NCI-H2227 treated with DMSO at 0.1 percent for 48 hours (cell line): ENCODE measurements at regions not wholly inside any gene's neighbourhood (a gene's known extent, or its start where the extent isn't known, plus 50 kb on each side); places are given as distances from the start of the nearest gene placed in this dataset.

Experiments
- DNase-seq: peaks from one replicate; lab custom pipeline; 2025; lab: John Stamatoyannopoulos, UW

DNA sequence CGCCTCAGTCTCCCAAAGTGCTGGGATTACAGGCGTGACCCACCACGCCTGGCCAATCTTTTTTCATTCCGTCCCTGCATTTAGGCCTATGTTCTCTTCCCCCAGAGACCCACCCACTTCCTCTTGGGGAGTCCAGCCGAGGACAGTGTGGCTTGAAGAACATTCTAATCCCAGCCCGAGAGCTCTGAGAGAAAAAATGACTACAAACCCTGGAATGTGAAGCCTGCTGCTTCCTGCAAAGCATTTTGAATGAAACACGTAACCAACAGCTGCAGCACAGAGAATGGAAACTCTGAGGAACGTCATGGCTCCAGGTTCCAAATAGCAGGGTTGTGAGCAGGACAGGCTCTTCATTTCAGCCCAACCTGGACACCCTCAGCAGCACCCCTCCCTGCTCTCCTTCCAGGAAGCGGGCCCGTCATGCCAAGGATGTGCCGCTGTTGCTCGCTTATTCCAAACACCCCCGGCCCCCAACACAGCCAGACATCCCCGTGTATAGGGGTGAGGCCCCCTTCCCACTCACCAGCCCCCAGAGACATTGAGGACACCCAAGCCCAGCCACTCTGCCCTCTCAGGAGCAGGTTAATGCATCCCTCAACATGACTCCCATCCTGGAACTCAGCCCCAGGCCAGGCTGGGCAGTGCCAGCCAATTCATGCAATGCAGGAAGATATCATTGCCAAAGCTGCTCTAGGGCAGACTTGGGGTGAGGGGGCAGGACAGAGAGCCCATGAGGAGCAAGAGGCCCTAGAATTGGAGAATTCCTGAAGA lies 139.8 kb downstream of the ZFP36L2 start:
- no peak for DNase-seq

DNA sequence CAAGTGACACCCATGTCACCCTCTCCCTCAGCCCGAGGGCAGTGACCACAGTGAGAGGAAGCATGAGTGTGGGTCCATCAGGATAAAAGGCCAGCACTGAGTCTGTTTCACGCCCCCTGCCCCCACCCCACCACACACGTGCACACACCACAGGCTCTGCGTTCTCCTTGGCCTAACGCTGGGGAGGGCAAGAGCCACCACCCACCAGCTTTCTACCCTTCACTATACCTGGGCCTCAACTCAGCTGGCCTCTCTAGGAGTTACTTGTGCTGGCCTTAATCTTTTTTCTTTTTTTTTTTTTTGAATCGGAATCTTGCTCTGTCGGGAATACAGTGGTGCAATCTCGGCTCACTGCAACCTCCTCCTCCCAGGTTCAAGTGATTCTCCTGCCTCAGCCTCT lies 140.5 kb downstream of the ZFP36L2 start:
- DNase-seq: no peak

DNA sequence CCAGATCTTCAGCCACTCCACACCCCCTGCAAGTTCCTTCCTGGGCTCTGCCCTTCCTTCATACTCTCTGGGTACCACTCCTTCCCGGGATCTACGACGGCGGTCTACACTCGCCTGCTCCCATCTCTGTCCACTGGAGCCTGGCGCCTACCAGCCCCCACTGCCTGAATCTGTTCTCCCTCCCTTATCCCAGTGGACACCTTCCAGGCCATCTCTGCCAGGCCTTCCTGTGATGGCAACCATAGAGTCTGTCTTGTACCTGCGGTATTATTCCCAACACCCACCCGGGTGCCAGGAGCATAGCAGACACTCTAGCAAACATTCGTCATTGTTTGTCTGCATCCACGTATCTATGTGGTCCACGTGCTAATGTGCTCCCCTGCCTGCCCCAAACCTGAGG lies 140.9 kb downstream of the ZFP36L2 start:
- no peak for DNase-seq

DNA sequence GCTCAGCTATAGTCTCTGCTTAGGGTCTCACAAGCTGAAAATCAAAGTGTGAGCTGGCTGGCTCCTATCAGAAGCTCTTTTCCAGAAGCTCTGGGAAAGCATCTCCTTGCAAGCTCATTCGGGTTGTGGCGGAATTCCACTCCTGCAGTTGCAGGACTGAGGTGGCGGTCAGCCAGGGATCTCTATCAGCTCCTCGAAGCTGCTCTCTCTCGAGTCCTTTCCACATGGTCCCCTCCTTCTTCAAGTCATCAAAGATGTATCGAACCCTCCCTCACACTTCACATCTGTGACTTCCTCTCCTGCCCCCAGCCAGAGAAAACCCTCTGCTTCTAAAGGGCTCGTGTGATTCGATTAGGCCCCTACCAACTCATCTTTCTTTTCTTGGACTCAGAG lies 141.7 kb downstream of the ZFP36L2 start:
- DNase-seq: no peak

DNA sequence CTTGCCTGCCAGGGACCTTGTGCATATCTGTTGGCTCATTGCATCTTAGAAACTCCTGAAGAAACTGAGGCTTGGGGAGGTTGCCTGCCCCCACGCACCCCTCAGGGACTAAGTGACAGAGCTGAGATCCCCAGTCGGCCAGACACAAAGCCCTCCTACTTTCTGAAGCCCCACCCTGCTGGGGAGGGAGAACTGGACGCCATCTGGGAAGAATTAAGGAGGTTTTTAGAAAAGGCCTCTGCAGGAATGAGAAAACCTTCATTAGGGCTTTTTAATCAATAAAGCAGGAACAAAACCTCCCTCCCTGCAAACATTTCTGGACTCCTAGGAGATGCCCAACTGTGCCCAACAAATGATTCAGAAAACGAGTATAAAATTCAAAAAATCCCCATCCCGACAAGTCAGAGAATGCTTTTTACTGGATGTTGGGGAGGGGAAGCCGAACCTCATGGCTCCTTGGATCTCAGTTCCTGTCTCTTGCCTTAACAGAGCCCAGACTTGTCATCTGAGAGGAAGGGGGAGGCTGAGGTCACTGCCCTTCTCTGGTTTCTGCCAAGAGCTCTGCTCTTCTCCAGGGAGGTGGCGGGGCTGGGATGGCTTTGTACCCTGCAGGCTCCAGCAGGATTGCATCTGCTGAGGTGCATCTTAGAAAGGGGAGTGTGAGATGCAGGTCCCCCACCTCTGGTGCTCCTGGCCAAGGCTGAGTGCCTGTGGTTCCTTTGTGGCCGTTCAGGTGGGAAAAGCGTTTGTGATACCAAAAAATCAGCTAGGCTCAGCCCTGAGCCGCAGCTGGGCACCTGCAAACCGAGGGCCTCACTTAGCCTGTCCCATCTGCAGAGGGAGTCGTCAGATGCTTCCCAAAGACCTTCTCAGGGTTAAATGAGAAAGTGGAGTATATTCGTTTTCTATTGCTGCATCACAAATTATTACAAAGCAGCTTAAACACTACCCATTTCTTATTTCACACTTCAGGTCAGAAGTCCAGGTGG lies 142.4 kb downstream of the ZFP36L2 start:
- no peak for DNase-seq

DNA sequence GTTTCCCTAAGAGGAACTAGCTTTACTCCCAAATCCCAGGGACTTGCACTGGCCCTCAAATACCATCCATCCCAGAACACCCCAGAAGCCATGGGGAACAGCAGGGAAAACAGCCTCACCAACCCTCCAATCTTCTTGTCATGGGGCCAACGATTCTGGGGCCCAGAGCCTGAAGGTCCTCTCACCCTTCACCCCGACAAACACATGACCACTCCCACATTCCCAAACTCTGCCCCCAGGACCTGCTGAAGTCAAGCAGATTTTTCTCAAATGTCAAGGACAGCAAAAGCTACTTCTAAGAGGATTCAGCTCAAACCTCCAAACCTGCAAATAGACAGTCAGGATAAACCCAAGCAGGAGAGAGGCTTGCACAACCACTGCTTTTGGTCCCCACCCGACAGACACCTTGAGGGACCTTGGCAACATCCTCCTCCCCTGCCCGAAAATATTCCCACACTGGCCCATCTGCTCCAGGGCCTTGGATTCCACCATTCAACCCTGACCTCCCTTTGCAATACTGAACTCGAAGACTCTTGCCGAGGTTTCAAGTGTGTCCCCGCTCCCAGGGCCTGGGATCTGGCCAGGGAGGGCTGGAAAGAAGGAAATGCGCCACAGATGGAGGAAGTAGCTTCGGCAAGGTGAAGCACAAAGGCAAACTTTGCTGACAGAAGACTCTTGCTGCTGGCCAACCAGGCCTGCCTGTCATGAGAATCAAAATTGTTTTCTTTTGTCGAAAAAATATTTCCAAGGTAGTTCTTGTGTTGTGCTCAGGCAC lies 143.3 kb downstream of the ZFP36L2 start:
- DNase-seq: no peak

DNA sequence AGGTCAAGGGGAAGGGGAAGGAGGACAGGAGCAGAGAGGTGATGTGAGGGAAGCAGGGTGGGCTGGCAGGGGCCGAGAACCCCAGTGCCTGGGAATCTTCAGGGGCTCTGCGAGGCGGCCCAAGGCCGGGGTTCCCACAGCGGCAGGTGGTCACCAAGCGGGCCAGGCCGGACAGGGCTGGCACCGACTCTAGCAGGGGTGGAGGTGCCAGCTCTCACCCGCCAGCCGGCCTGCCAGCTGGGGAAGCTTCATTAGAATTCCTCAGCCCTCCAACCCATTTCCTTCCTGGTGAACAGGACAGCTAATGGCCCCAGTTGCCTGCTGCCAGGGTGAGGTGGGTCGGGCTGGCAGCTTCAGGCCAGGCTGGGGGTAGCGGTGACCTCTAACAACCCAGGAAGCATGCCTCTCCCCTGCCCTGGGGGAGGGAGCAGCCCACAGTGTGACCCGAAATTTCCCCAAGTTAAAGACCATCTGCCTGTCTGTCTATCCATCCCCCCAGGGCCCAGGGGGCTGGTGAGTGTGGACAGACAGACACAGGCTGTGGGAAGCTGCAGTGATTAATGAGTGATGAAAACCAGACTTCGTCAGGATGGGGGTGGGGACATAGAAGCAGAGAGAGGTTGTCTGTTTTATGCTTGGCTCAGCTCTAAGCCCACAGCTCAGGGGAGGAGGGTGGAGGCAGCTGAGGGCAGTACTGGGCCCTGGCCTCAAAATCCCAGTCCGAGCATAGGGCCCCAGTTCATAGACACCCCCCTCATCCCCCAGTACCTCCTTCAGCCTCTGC lies 144.1 kb downstream of the ZFP36L2 start:
- DNase-seq: no peak

DNA sequence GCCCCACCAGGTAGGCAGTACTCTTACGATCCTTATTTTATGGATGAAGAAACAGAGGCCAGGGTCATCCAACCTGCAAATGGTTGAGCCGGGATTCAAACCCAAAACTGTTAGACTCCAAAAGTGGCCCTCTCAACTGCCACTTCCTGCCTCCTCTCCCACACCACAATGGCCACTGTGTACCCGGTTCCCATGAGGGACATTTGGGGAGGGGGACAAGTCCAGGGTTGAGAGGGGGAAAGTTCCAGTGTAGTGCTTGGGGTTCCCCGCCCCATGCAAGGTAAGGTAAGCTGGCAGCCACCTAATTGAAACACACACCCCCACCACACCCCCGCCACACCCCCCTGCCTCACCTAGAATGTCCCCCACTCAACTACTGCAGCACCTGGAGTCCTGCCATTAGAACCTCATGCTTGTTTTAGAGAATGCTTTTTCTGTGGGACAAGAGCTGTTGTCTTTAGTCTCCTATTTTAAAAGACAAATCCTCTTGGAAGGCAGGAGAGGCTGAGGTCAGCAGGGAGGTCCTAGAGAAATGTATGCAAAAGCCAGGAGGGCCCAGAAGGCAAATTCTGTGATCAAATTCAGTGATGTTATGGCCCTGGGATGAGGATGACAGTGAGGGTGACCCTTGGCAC lies 145.2 kb downstream of the ZFP36L2 start:
- no peak for DNase-seq

DNA sequence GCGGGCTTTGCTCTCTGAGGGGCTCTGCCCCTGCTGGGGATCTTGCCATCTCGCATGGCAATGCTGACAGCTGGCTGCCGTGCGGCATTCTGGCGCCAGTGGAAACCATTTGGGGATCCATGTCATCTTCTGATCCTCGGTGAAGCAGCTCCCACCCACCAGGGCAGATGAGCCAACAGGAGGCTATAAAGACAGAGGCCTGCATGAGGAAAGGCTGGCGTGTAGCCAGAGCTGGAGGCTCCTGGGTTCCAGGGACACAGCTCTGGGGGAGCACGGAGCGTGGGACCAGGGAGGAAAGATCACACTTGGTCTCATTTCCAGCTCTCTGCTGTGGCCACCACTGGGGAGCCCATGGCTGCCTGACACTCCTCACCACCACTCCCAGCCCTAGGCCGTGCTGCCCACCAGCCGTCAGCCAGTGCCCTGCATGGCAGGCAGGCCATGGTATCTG lies 145.8 kb downstream of the ZFP36L2 start:
- DNase-seq: no peak

DNA sequence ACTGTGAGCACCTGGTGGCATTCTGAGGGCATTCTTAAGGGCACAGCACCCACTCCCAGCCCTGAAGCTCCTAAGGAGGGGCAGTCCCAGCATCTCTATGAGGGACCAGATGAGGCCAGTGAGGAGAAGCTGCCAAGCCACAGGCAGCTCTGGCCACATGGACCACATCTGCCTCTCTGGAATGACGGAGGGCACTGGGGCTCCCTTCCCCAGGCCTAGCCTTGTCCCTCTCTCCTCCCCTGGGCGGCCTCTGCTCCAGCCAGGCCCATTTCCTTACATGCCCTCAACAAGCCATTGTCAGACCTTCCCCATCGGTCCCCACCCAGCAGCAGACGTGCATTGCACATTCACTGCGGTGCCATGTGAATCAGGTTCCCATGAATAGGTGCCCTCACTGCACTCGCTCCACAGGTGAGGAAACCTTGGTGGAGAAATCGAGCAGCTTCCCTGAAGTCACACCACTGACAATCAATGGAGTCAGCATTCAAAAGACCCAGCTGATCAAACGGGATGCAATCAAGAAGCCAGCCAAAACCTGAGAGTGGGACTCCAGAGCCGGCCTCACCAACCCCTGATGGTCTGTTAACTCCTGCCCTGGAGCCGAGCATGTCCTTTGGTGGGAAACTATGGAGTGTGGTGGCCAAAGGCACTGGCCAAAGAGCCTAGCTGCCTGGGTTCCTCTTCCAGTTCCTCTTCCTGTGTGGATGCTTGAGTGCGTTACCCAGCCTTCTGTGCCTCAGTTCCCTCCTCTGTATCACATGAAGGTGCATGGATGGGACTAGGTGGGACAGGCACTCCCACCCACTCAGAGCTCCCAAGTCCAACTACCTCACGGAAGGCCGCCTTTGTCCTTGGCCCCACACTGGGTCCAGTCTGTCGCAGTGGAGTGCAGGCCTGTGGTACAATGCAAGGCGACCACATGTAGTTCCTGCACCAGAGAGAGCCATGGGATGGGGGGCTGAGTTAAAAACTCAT lies 147.3 kb downstream of the ZFP36L2 start:
- no peak for DNase-seq

DNA sequence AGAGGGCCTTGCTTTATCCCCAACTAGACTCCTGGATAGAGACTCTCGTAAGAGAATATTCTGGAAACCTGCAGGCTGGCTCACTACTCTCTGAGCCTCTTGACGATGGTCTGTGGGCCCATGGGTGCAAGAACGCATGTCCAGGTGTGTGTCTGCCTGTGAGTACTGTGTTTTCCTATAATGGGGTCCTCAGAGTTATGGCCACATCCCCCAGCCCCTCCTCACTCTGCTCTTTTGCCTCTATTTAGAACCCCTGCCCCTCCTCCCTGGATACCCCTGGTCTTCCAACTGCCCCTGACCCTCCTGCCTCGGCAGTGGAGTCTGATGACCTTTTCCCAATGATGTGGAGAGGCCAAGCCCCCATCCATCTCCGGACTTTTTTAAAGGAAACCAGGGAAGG lies 148.1 kb downstream of the ZFP36L2 start:
- no peak for DNase-seq

DNA sequence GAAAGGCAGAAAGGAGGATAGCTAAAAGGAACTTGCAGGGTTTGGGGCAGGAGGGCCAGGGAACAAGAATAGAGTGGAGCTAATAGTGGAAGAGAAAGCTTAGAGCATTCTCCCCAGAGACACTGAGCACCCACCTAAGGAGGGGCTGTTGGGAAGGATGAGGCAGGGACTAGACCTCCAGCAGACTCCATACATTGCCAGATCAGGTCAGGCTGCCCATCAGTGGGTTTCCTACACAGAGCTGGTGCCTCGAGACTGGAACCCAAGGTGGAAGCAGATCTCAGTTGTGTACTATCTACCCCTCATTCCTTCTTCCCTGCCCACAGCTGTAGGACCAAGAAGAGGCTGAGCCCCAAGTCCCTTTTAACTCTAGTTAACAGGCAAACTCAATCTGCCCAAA lies 148.5 kb downstream of the ZFP36L2 start:
- DNase-seq: no peak

DNA sequence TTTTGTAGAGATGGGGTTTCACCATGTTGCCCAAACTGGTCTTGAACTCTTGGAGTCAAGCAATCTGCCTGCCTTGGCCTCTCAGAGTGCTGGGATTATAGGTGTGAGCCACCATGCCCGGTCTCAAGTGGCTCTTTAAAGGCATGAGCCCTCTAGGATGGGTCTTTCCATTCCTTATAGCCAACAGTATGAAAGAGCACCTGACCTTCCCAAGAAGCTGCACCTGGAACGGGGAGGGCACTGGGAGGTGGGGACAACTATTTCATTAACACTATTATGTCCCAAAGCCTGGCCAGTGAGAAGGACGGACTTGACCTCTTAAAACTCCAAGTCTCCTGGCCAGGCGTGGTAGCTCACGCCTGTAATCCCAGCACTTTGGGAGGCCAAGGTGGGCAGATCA lies 149.7 kb downstream of the ZFP36L2 start:
- DNase-seq: no peak

DNA sequence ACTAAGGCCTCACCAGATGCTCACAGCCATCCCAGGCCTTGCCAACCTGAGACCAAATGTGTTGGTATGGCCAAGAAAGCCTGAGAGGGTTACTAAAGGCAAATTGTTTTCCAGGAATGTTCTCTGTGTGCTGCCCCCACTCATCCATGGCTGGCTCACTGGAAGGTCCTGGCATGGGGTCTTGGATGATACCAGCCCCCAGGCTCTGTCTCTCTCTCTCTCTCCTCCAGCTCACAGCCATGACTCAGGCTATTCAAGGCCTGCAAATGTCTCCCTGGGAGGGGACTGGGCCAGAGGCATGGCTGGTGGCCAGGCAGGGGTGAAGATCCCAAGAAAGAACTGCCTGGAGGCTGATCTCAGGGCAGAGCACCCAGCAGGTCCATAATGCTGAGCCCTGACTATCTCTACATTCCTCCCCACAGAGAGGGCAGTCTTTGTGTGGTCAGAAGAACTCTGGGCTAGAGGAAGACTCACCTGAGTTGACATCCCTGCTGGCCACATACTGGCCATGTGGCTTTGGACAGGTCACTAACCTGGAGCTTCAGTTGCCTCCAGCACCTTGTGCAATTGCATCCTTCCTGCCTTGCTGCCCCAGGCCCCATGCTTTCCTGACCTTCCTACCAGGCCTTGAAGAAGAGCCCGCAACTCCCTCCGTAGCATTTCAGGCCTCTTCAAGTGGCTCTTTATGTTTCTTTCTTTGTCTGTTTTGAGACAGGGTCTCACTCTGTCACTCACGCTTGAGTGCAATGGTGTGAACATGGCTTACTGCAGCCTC lies 150.4 kb downstream of the ZFP36L2 start:
- no peak for DNase-seq

DNA sequence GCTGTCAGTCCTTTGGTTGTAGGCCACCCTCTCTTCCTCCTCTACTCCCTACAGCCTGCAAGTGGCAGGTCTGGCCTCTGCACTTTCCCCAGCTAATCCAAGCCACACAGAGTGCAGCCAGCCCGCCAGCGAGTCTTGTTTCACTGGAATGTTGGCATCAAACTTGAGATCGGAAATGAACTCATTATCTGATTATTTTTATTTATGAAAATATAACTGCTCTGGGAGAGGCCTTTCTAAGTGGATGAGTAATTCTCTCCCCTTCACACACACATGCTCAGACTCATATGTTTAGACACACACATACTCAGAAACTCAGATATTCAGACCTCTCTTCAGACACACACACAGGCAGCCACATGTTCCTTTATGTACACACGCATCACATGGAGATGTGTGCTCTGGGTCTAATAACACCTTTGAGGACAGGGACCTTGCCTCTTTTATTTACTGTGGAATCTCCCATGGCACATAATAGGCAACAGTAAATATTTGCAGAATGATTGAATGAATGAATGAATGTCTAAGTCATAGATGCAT lies 151.3 kb downstream of the ZFP36L2 start:
- no peak for DNase-seq

DNA sequence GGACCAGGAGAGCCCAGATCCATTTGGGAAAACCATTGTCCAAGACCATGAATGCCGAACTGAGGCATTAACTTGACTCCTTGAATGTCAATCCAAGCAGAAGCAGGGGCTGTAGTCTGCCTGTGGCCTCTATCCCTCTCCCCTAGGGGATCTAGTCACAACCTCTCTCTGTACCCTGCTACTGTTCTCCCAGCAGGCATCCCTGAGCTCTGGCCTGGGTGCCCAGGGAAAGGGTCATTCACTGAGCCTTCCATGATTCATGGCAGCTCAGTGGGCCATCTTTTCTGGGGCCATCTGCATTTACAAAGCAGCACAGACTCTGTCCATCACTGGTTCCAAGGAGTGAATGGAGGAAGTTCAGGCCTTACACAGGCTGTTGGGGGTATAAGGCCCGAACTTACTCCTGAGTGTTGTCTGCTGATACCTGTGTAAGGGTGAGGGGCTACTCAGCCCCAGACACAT lies 151.8 kb downstream of the ZFP36L2 start:
- no peak for DNase-seq

DNA sequence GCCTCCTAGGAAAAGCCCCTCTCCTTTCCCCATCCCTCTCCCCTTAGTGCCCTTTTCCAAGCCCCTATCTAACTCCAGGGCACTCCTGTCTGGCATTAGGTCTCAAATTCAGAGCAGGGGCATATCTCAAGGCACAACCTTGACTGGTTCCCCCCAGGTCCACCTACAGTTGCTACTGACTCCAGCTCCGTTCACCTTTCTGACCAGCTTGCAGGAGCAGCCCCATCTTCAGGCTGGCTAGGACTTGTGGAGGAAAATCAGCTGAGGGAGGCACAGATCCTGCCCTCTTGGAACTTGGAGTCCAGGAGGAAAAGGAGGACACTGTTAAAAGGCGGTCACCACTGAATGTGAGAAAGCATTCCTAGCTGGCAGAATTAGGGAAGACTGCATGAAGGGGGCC lies 152.4 kb downstream of the ZFP36L2 start:
- no peak for DNase-seq

DNA sequence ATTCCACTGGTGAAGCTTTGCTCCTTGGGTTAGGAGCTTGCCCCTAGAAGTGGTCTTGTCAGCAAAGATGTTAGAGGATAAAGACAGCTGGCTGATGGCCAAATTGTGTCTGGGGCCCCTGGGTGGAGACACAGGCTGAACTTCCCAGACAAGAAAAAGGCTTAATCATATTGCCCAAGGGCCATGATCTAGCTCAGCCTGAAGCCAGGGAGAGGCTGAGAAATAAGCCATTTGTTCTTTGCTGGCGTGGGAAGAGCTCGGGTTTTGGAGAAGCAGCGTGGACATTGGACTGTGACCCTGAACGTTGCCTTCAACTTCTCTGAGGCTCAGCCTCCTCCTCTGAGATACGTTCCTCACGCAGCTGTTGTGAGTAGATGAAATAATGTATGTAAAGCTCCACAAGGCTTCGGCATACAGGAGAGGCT lies 153.0 kb downstream of the ZFP36L2 start:
- no peak for DNase-seq
